GM18505 (cell line): ENCODE measurements at regions not wholly inside any gene's neighbourhood (a gene's known extent, or its start where the extent isn't known, plus 50 kb on each side); places are given as distances from the start of the nearest gene placed in this dataset.
"Not testable (repeated sequence)": the region's sequence is repeated elsewhere in the genome, so short reads cannot be mapped to it uniquely, and the experiment has no call there.

ENCODE experiments used
- ATAC-seq: cut with Tn5 transposase; IDR thresholded peaks from one replicate; pipeline ENCODE4 v1.9.1; 2021; ENCODE audit not compliant: unreplicated experiment
- POLR2A ChIP-seq: IDR thresholded peaks from 4 replicates; pipeline ENCODE4 v1.6.1; 2011; ENCODE audit warnings: borderline replicate concordance; ENCODE audit not compliant: insufficient read depth, insufficient read length; ENCODE audit errors: extremely low read depth

GRCh38 chr13:62387647-62388046 lies 972.0 kb upstream of the PCDH20 start:
- no peak for ATAC-seq
- TF ChIP-seq POLR2A: no peak

GRCh38 chr13:62379241-62379640 lies 963.6 kb upstream of the PCDH20 start:
- not testable (repeated sequence) for ATAC-seq

- no peak for TF ChIP-seq POLR2A
- ATAC-seq: no peak
Measured at GRCh38 chr13:62377838-62378237, 962.2 kb upstream of the PCDH20 start.

GRCh38 chr13:62375653-62376052 lies 960.0 kb upstream of the PCDH20 start:
- TF ChIP-seq POLR2A: no peak
- no peak for ATAC-seq

GRCh38 chr13:62371737-62372136 lies 956.1 kb upstream of the PCDH20 start:
- ATAC-seq: no peak

GRCh38 chr13:62367971-62368370 lies 952.3 kb upstream of the PCDH20 start:
- ATAC-seq: not testable (repeated sequence)

More at GRCh38 chr13:62371737-62372136, 956.1 kb upstream of the PCDH20 start:
- no peak for TF ChIP-seq POLR2A

GRCh38 chr13:62360609-62361008 lies 945.0 kb upstream of the PCDH20 start:
- no peak for TF ChIP-seq POLR2A

GRCh38 chr13:62358646-62358932 lies 942.9 kb upstream of the PCDH20 start:
- no peak for TF ChIP-seq POLR2A
- no peak for ATAC-seq

More at GRCh38 chr13:62360609-62361008, 945.0 kb upstream of the PCDH20 start:
- ATAC-seq: no peak

GRCh38 chr13:62357887-62358645 lies 942.4 kb upstream of the PCDH20 start:
- no peak for TF ChIP-seq POLR2A
- ATAC-seq: peak; percentile 73

GRCh38 chr13:62356977-62357376 lies 941.3 kb upstream of the PCDH20 start:
- ATAC-seq: no peak
- TF ChIP-seq POLR2A: no peak

- TF ChIP-seq POLR2A: no peak
- ATAC-seq: no peak
Measured at GRCh38 chr13:62337109-62337880, 921.6 kb upstream of the PCDH20 start.

- ATAC-seq: no peak
- no peak for TF ChIP-seq POLR2A
Measured at GRCh38 chr13:62336507-62336906, 920.9 kb upstream of the PCDH20 start.

- ATAC-seq: no peak
- no peak for TF ChIP-seq POLR2A
Measured at GRCh38 chr13:62333466-62333865, 917.8 kb upstream of the PCDH20 start.

- ATAC-seq: no peak
- TF ChIP-seq POLR2A: no peak
Measured at GRCh38 chr13:62331384-62331783, 915.7 kb upstream of the PCDH20 start.
